ENCODE measurements at regions not wholly inside any gene's neighbourhood (a gene's known extent, or its start where the extent isn't known, plus 50 kb on each side); places are given as distances from the start of the nearest gene placed in this dataset.
A peak's percentile ranks its signal among the peaks of the same experiment; 100 is the strongest.

GRCh38 chr16:86766700-86767099, 188.4 kb downstream of the FOXL1 start:
- no peaks in the 10 kb centered on the region for H3K9me3 ChIP-seq (ENCODE audit: control insufficient read depth, insufficient read depth, low read depth, low read length)
- H3K36me3 ChIP-seq (ENCODE audit: control insufficient read depth in 2 of 2, insufficient read depth in 1 of 2, low read length in 2 of 2) = no peaks in the 10 kb centered on the region
- no peaks in the 10 kb centered on the region for H3K4me1 ChIP-seq (ENCODE audit: control insufficient read depth, insufficient read depth, low read length)
- CTCF ChIA-PET = interaction anchor here (0.9 to 1.1 kb wide), 3 partner anchors 26 to 295 kb away, joined by 3 to 4 read pairs (median 3); no protein-coding TSS in a partner anchor
- TF ChIP-seq ZNF146 (tag by site-specific recombination; IDR thresholded peaks at IDR 0.05) (peak; percentile 51; the same call in 1 of the 2 replicates), ZNF580 (tag by site-specific recombination; IDR thresholded peaks at IDR 0.05) (0 out of 2 replicates have a peak, but pooled peaks have one; percentile 35), ZNF670 (tag by site-specific recombination; IDR thresholded peaks at IDR 0.05; ENCODE audit: low read depth) (no peak)
- H3K27ac ChIP-seq (ENCODE audit: extremely low read depth, low read depth, low read length) = no peak overlapping the region
- POLR2A ChIA-PET = no interaction called here
- no peak overlapping the region for H3K4me3 ChIP-seq (ENCODE audit: low read depth, low read length)

DNA sequence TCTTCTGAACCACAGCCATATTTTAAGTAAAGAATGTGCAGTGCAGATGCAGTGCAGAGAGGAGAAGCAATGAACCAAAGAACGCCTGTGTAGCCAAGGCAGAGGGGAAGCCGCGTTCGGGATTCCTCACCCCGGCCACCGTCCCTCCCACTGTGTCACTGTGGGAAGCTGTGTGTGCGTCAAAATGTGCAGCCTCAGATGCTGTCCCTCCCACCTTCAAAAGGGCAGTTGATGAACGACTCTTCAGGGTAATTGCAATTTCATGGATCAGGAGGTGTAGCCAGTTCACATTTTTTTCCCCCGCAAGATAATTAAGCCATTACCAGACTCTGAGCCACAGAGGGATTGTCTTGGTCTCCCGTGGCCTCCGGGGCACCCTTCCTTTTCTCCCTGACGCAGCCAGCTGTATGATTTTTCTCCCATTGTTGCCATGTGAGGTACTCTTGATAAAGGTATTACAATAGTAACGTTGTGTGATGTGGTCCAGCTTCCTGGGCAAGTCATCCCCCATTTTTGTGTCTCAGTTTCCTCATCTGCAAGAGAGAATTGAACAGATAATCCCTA, 190.0 kb downstream of the FOXL1 start:
- CTCF ChIA-PET = interaction anchor here (0.7 kb wide), 1 partner anchor 51 kb away, joined by 3 read pairs; no protein-coding TSS in a partner anchor
- POLR2A ChIA-PET = no interaction called here

More for the DNA sequence above, 190.0 kb downstream of the FOXL1 start:
- H3K27ac ChIP-seq (ENCODE audit: extremely low read depth, low read depth, low read length) = no peak overlapping the region
- H3K9me3 ChIP-seq (ENCODE audit: control insufficient read depth, insufficient read depth, low read depth, low read length) = no peaks in the 10 kb centered on the region
- H3K4me3 ChIP-seq (ENCODE audit: low read depth, low read length) = no peak overlapping the region
- H3K4me1 ChIP-seq (ENCODE audit: control insufficient read depth, insufficient read depth, low read length) = no peaks in the 10 kb centered on the region
- no peaks in the 10 kb centered on the region for H3K36me3 ChIP-seq (ENCODE audit: control insufficient read depth in 2 of 2, insufficient read depth in 1 of 2, low read length in 2 of 2)
- no peak for TF ChIP-seq ZBTB26 (tag by site-specific recombination; optimal IDR thresholded peaks at IDR 0.05)
- peak; percentile 58 for TF ChIP-seq ZFHX2 (tag by site-specific recombination; conservative IDR thresholded peaks at IDR 0.05)
- TF ChIP-seq BCL6B (tag by site-specific recombination; IDR thresholded peaks at IDR 0.05) = no peak
- TF ChIP-seq ZNF837 (tag by site-specific recombination; IDR thresholded peaks at IDR 0.05) = no peak
- TF ChIP-seq ZIC2 (tag by site-specific recombination; IDR thresholded peaks at IDR 0.05) = peak; percentile 63
- no peak for TF ChIP-seq ZNF501 (tag by site-specific recombination; IDR thresholded peaks at IDR 0.05)
- TF ChIP-seq EGR2 (tag by site-specific recombination; IDR thresholded peaks at IDR 0.05; ENCODE audit: low read depth) = peak; percentile 86
- no peak for TF ChIP-seq TCF7L2 (IDR thresholded peaks at IDR 0.05; ENCODE audit: borderline replicate concordance, low read depth, low read length)
- no peak for TF ChIP-seq INSM2 (tag by site-specific recombination; IDR thresholded peaks at IDR 0.05)
- TF ChIP-seq ZNF274 (IDR thresholded peaks at IDR 0.05; ENCODE audit: low read length) = no peak
- no peak for TF ChIP-seq ZNF274 (tag by site-specific recombination; IDR thresholded peaks at IDR 0.05; ENCODE audit: borderline replicate concordance)
- TF ChIP-seq, protein P1, sequence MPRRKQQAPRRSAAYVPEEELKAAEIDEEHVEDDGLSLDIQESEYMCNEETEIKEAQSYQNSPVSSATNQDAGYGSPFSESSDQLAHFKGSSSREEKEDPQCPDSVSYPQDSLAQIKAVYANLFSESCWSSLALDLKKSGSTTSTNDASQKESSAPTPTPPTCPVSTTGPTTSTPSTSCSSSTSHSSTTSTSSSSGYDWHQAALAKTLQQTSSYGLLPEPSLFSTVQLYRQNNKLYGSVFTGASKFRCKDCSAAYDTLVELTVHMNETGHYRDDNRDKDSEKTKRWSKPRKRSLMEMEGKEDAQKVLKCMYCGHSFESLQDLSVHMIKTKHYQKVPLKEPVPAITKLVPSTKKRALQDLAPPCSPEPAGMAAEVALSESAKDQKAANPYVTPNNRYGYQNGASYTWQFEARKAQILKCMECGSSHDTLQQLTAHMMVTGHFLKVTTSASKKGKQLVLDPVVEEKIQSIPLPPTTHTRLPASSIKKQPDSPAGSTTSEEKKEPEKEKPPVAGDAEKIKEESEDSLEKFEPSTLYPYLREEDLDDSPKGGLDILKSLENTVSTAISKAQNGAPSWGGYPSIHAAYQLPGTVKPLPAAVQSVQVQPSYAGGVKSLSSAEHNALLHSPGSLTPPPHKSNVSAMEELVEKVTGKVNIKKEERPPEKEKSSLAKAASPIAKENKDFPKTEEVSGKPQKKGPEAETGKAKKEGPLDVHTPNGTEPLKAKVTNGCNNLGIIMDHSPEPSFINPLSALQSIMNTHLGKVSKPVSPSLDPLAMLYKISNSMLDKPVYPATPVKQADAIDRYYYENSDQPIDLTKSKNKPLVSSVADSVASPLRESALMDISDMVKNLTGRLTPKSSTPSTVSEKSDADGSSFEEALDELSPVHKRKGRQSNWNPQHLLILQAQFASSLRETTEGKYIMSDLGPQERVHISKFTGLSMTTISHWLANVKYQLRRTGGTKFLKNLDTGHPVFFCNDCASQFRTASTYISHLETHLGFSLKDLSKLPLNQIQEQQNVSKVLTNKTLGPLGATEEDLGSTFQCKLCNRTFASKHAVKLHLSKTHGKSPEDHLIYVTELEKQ (tag by site-specific recombination; IDR thresholded peaks at IDR 0.05; ENCODE audit: borderline replicate concordance) = no peak
- TF ChIP-seq ZNF366 (tag by site-specific recombination; conservative IDR thresholded peaks at IDR 0.05) = no peak
